Effector CD8-positive, alpha-beta T cell (primary cell): ENCODE measurements at regions not wholly inside any gene's neighbourhood (a gene's known extent, or its start where the extent isn't known, plus 50 kb on each side); places are given as distances from the start of the nearest gene placed in this dataset.

Experiments
- DNase-seq: peaks from one replicate; lab custom pipeline; 2025; lab: John Stamatoyannopoulos, UW

GRCh38 chr4:124469981-124470380, 242.6 kb downstream of the ANKRD50 start:
- DNase-seq: no peak

- DNase-seq: no peak
These were observed 234.1 kb downstream of the ANKRD50 start for GRCh38 chr4:124478470-124478869.

GRCh38 chr4:124480061-124480460, 232.5 kb downstream of the ANKRD50 start:
- DNase-seq: no peak

GRCh38 chr4:124481123-124481522, 231.4 kb downstream of the ANKRD50 start:
- DNase-seq: no peak

GRCh38 chr4:124483048-124483906, 229.3 kb downstream of the ANKRD50 start:
- DNase-seq: no peak

GRCh38 chr4:124484008-124484407, 228.5 kb downstream of the ANKRD50 start:
- no peak for DNase-seq

- DNase-seq: no peak
These were observed 227.6 kb downstream of the ANKRD50 start for GRCh38 chr4:124484940-124485339.

GRCh38 chr4:124486423-124486822, 226.1 kb downstream of the ANKRD50 start:
- DNase-seq: no peak

- no peak for DNase-seq
These were observed 224.9 kb downstream of the ANKRD50 start for GRCh38 chr4:124487651-124488050.

DNA sequence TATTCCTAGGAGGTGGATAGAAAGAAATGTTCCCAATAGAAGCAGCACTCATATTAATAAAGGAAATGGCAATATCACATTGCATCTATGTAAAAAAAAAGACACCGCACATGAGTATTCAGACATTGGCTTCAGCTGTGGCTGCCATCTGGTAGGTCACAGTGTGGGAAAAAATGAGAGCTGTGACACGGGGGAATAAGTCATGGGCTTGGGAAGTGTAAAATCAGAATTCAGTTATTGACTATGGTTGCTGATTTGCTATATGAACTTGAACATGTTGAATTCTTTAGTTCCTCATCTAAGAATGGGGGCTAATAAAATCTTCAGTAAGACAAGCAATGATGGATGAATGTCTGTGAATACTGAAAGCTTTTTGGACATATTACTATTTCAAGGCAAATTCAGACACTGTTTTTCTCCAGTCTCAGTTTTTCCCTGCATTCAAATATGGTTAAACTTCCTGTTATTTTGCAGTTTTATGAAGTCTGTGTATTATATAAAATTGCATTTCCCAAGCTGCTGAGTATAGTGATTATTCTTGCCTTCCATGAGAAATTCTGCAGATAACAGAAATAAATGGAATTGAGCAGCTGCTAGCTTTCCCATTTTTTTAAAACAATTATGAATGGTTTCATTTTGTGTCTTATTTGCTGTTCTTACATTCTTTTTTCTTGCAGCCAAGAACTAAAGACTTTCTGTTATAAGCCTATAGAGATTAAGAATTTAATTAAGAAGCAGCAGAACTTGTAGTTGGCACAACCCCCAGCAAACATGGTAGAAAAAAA, 221.0 kb downstream of the ANKRD50 start:
- no peak for DNase-seq

DNA sequence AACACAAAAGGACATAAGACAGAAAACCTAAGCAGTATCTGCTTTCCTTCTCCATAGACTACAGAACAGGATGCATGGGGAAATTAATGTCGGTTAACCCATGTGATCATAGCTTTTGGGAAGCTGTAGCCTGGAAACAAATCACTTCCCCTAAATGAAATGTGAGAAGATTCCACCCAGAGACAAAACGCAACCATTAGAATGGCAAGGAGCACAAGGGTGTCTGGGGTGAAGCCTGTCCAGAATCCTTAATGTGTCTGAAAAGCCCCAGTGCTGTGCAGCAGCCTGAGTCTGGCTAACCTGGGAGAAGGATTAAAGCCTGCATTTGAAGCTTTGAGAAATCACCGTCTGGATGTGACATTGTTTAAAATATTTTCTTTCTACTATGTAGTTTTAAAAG, 213.3 kb downstream of the ANKRD50 start:
- no peak for DNase-seq

DNA sequence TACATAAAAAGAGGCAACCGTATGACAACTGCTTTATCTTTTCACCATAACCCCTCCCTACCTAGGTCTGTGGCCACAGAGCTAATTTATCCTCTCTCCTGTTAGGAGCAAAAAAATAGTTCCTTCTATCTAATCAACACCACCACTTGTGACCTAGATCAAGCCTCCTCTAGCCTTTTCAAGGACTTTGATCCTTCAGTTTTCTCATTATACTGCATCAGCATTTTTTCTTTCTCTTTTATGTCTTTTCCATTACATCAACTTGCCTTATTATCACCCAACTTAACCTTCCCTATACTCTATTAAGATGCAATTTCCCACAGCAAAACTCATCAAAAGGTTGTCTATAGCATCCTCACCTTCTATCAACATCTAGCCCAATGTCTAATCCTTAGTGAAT, 211.0 kb downstream of the ANKRD50 start:
- no peak for DNase-seq

DNA sequence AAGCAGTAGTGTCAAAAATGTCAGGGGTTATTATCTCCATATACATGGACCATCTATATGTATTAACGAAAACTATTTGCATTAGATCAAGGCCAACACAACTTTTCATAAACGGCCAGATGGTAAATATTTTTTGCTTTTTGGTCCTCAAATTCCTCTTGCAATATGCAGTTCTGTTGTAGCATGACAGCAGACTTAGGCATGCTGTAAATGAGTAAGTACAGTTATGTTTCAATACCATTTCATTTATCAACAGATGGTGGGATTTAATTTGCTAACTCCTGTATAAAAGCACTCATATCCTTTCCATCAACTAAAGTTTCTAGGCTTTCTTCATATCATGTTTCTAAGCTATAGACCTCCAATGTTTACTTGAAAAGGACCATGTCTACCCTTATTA, 208.1 kb downstream of the ANKRD50 start:
- no peak for DNase-seq

- DNase-seq: no peak
These were observed 207.3 kb downstream of the ANKRD50 start for GRCh38 chr4:124505211-124505610.

DNA sequence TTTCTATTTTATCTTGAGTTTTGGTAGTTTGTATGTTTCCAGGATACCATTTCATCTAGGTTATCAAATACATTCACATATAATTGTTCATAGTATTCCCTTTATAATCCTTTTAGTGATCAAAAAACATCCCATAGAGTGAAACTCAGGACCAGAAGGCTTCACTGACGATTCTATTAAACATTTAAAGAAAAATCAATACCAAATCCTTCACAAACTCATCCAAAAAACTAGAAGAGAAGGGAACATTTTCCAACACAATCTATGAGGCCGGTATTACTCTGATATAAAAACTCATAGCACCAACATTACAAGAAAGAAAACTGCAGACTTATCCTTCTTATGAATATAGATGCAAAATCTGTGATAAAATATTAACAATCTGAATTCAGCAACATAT, 203.4 kb downstream of the ANKRD50 start:
- no peak for DNase-seq

DNA sequence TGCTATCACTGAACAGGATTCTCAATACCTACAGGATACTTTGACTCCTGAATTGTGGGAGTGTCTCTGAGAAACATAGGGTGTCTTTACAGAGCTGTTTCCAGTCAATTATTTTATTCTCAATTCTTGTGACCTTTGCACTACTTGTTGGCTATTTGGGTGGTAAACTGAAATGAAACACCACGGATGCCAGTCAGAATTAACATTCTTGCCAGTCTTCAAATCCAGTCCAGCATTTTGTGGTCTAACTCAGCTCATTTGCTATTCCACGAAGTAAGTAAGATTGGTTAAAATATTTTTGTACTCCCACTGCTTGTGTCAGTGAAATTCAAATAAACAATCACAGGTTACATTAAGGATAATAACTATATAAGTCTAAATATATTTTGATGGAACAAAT, 197.9 kb downstream of the ANKRD50 start:
- no peak for DNase-seq

DNA sequence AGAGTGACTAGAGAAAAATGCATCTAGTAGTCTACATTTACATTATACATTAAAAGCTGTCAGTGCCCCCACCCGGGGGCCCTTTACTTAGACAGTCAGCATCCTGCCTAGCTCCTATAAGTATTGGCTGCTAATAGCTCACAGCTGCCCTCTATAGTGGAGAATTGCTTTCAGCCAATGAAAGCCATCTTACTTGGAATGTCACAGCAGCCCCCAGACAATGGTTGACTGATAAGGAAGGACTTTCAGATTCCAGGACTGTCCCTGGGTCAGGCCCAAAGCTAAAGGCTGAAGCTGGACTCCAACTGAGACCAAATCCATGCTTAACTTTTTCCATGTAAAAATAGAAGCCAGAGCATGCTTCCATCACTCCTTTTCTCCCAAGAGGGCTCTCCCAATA, 196.9 kb downstream of the ANKRD50 start:
- no peak for DNase-seq

- DNase-seq: no peak
These were observed 193.3 kb downstream of the ANKRD50 start for GRCh38 chr4:124519196-124519595.

GRCh38 chr4:124523816-124524215, 188.7 kb downstream of the ANKRD50 start:
- no peak for DNase-seq

- DNase-seq: no peak
These were observed 187.0 kb downstream of the ANKRD50 start for GRCh38 chr4:124525524-124525923.

DNA sequence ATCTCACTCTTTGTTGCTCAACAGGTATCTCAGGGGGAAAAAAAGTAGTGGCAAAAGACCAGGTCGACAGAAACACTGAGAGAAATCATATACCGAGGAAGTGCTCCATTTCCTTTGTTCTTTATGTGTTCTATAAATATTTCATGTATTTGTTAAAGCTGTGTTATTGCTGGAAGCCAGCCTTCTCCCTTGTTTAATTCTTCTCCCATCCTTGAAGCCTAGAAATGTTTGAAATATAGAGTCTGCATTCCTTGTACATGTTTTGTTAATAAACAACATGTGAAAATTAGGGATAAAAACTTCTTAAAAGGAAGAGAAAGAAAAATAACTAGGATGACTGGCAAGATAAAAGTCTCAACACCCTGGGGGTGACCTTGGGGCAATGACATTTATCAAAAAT, 186.2 kb downstream of the ANKRD50 start:
- DNase-seq: no peak

- no peak for DNase-seq
These were observed 185.8 kb downstream of the ANKRD50 start for GRCh38 chr4:124526769-124527168.

- no peak for DNase-seq
These were observed 185.2 kb downstream of the ANKRD50 start for GRCh38 chr4:124527364-124527763.
